ENCODE measurements at regions not wholly inside any gene's neighbourhood (a gene's known extent, or its start where the extent isn't known, plus 50 kb on each side); places are given as distances from the start of the nearest gene placed in this dataset.

GRCh38 chr2:236833501-236834073 is 252.1 kb upstream of the COPS8 start:
- TF ChIP-seq CTCF (conservative IDR thresholded peaks at IDR 0.05 in 1 of 2, IDR thresholded peaks at IDR 0.05 in 1 of 2; ENCODE audit: low read depth in 1 of 2, low read length in 2 of 2) (no peak), EZH2 (IDR thresholded peaks at IDR 0.05; ENCODE audit: low read length, missing control alignments) (no peak)

Measured in fibroblast of lung (primary cell).